RWPE2 (cell line): ENCODE measurements at regions not wholly inside any gene's neighbourhood (a gene's known extent, or its start where the extent isn't known, plus 50 kb on each side); places are given as distances from the start of the nearest gene placed in this dataset.
"Not testable (repeated sequence)": the region's sequence is repeated elsewhere in the genome, so short reads cannot be mapped to it uniquely, and the experiment has no call there.

Experiments
- ATAC-seq: fragments of 200-7000 bp; cut with Tn5 transposase; 3 replicates; pipeline ENCODE4 v1.9.1; 2021; ENCODE audit warnings: low read depth
- DNase-seq: peaks from one replicate; pipeline ENCODE4 v3.0.0-alpha.2; 2020; ENCODE audit warnings: low spot score
- H3K27ac ChIP-seq: fragments of 450-650 bp; 2 replicates; pipeline ENCODE4 v1.5.1; 2017; ENCODE audit warnings: mild to moderate bottlenecking; ENCODE audit not compliant: poor library complexity, severe bottlenecking
- H3K27me3 ChIP-seq: fragments of 250-450 bp; sonication (Bioruptor Pico); 2 replicates; pipeline ENCODE4 v1.5.1; 2021; ENCODE audit warnings: mild to moderate bottlenecking, moderate library complexity; ENCODE audit not compliant: insufficient read depth, poor library complexity, severe bottlenecking
- H3K36me3 ChIP-seq: fragments of 250-450 bp; sonication (Bioruptor Pico); 2 replicates; pipeline ENCODE4 v1.5.1; 2020; ENCODE audit warnings: low read depth, mild to moderate bottlenecking, moderate library complexity
- H3K4me1 ChIP-seq: fragments of 250-450 bp; sonication (Bioruptor Pico); 2 replicates; pipeline ENCODE4 v1.5.1; 2021; ENCODE audit warnings: mild to moderate bottlenecking, moderate library complexity; ENCODE audit not compliant: insufficient read depth, poor library complexity, severe bottlenecking
- H3K4me3 ChIP-seq: fragments of 250-450 bp; sonication (Bioruptor Pico); 2 replicates; pipeline ENCODE4 v1.5.1; 2021; ENCODE audit warnings: mild to moderate bottlenecking, moderate library complexity; ENCODE audit not compliant: severe bottlenecking
- H3K9me3 ChIP-seq: fragments of 250-450 bp; sonication (Bioruptor Pico); 2 replicates; pipeline ENCODE4 v1.5.1; 2021; ENCODE audit warnings: mild to moderate bottlenecking, moderate library complexity; ENCODE audit not compliant: severe bottlenecking
- TF ChIP-seq, protein P1 (sequence below): fragments of 450-650 bp; IDR thresholded peaks from one replicate; pipeline ENCODE4 v1.5.1; 2017; ENCODE audit warnings: mild to moderate bottlenecking, moderate library complexity; ENCODE audit not compliant: poor library complexity, severe bottlenecking

DNA sequence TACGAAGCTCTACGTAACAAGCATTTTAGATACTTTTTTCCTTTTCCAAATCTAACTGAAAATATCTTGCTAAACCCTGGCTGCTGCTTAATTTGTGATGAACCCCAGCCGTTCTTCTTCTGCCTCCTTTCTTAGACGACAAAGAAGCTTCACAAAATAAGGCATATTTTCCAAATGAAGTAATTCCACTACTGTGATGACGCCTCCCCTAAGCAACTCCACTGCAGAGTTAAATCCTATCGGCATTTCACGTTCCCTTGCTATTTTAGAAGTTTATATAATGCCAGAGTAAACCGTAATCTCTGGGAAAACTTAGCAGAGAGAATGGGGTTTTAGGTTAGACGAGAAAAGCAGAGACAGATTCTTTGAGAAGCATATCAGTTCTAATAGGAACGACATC, 683.1 kb upstream of the SALL1 start:
- ATAC-seq (no peak), DNase-seq (no peak)
- no peak overlapping the region for H3K4me3 ChIP-seq
- no peaks in the 10 kb centered on the region for H3K9me3 ChIP-seq
- H3K27ac ChIP-seq: no peak overlapping the region
- H3K27me3 ChIP-seq: no peaks in the 10 kb centered on the region
- no peaks in the 10 kb centered on the region for H3K36me3 ChIP-seq
- TF ChIP-seq, protein P1, sequence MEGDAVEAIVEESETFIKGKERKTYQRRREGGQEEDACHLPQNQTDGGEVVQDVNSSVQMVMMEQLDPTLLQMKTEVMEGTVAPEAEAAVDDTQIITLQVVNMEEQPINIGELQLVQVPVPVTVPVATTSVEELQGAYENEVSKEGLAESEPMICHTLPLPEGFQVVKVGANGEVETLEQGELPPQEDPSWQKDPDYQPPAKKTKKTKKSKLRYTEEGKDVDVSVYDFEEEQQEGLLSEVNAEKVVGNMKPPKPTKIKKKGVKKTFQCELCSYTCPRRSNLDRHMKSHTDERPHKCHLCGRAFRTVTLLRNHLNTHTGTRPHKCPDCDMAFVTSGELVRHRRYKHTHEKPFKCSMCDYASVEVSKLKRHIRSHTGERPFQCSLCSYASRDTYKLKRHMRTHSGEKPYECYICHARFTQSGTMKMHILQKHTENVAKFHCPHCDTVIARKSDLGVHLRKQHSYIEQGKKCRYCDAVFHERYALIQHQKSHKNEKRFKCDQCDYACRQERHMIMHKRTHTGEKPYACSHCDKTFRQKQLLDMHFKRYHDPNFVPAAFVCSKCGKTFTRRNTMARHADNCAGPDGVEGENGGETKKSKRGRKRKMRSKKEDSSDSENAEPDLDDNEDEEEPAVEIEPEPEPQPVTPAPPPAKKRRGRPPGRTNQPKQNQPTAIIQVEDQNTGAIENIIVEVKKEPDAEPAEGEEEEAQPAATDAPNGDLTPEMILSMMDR: no peak
- H3K4me1 ChIP-seq: no peaks in the 10 kb centered on the region

DNA sequence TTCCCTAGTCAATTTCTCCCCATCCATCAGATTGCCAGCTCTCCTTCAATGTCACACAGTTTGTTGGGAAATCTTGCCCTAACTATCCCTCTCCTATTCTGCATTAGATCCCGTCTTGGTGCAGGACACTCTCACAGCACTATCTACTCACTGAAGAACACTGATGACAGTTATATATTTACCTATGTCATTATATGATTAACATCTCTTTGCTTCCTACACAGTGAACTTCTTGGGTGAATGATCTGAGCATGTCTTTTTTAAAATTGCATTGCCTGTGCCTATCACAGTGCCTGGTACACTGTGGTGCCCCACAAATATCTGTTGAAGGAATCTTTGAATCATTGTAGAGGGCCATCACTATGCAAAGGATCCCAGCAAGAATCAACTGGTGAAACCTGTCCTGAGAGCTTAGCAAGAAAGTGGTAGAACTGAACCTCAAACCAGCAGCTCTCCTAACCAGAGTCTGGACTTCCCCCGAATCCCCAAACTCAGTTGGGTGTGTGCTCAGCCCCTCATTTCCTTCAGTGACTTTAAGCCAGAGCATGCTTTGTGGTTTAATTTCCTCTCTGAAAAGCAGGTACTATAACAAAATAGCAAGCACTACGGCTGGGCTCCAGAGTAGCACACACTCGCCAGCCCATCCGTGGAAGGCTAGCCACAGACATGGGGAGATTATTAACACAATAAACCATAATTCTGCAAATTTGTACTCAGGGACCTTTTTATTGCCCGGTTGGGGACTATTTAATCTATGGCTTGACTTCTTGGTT, 680.7 kb upstream of the SALL1 start:
- H3K4me3 ChIP-seq: no peak overlapping the region
- TF ChIP-seq, protein P1: no peak
- H3K36me3 ChIP-seq: no peaks in the 10 kb centered on the region
- no peaks in the 10 kb centered on the region for H3K9me3 ChIP-seq
- H3K4me1 ChIP-seq: no peaks in the 10 kb centered on the region
- ATAC-seq (no peak), DNase-seq (no peak)
- no peaks in the 10 kb centered on the region for H3K27me3 ChIP-seq
- H3K27ac ChIP-seq: no peak overlapping the region

DNA sequence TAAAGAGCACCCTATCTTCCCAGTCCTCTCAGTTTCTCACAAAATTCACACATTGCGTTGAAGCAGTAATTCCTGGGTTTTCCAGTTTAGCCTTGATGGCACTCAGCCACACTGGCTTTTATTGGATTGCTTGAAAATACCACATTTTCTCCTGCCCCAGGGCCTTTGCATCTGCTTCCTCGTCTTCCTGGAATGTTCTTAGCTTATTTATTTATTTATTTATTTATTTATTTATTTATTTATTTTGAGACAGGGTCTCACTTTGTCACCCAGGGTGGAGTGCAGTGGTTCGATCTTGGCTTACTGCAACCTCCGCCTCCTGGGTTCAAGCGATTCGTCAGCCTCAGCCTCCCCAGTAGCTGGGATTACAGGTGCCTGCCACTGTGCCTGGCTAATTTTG, 680.0 kb upstream of the SALL1 start:
- not testable (repeated sequence) for H3K36me3 ChIP-seq, H3K27ac ChIP-seq, H3K27me3 ChIP-seq, ATAC-seq, DNase-seq, H3K4me3 ChIP-seq, H3K4me1 ChIP-seq, H3K9me3 ChIP-seq

DNA sequence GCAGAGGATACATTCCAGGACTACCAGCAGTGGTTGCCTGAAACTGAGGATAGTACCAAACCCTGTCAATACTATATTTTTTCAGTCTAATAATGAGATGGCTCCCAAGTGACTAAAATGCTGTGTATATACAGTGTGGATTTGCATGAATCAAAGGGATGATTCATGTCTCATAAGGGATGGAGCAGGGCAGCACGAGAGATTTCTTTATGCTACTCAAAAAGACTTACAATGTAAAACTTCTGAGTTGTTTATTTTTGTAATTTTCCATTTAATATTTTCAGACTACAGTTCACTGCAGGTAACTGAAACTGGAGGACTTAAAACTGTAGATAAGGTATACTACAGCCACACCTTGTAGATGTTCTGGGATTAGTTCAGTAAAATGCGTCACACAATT, 674.7 kb upstream of the SALL1 start:
- DNase-seq (no peak), ATAC-seq (no peak)
- Histone ChIP-seq H3K27me3 (no peaks in the 10 kb centered on the region), H3K4me3 (no peak overlapping the region), H3K9me3 (peaks cover 3% of the 10 kb centered on the region), H3K4me1 (no peaks in the 10 kb centered on the region), H3K36me3 (no peaks in the 10 kb centered on the region), H3K27ac (no peak overlapping the region)
- TF ChIP-seq, protein P1: no peak

DNA sequence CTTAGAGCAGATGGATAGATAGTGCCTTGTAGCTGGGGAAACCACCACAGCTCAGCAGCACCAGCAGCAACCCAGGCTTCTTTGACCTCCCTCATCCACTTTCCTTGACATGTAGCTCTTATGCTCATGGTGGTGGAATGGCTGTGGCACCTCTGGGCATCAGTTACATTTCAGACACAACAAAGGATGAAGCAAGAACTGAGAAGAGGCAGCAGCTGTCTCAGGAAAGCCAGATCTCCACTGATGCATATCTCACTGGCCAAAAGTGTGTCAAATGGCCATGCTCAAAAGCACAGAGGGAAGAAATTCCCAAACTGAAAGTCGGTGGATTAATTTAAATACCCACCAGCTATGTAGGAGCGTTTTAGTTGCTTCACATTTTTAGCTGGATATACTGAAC, 671.4 kb upstream of the SALL1 start:
- DNase-seq: no peak
- no peak overlapping the region for H3K27ac ChIP-seq
- H3K27me3 ChIP-seq: peaks cover 4% of the 10 kb centered on the region
- no peaks in the 10 kb centered on the region for H3K36me3 ChIP-seq
- no peak for ATAC-seq
- TF ChIP-seq, protein P1: no peak
- H3K4me1 ChIP-seq: no peaks in the 10 kb centered on the region
- H3K4me3 ChIP-seq: no peak overlapping the region
- H3K9me3 ChIP-seq: peaks cover 3% of the 10 kb centered on the region
